Liver (tissue), 3 donors: ENCODE measurements at regions not wholly inside any gene's neighbourhood (a gene's known extent, or its start where the extent isn't known, plus 50 kb on each side); places are given as distances from the start of the nearest gene placed in this dataset.

Experiments
- FOXA1 ChIP-seq: IDR thresholded peaks from 2 replicates; pipeline ENCODE4 v1.6.1; 2016; ENCODE audit warnings: antibody characterized with exemption
- NR2F2 ChIP-seq: IDR thresholded peaks from 2 replicates; pipeline ENCODE4 v1.6.1; 2016; ENCODE audit warnings: antibody characterized with exemption
- SP1 ChIP-seq: IDR thresholded peaks from 2 replicates; pipeline ENCODE4 v1.6.1; 2018; ENCODE audit warnings: antibody characterized with exemption, mild to moderate bottlenecking
- TAF1 ChIP-seq: conservative IDR thresholded peaks from 2 replicates; pipeline ENCODE4 v1.6.1; 2016; ENCODE audit warnings: antibody characterized with exemption, mild to moderate bottlenecking
- TF ChIP-seq, protein P1 (sequence below): fragments of 150-350 bp; IDR thresholded peaks from 2 replicates; pipeline ENCODE4 v1.5.1; 2017; ENCODE audit warnings: improper control_type of control experiment, low read depth, low read length; ENCODE audit not compliant: missing input control
- TF ChIP-seq, protein P2 (sequence below): IDR thresholded peaks from 2 replicates; pipeline ENCODE4 v1.6.1; 2016; ENCODE audit warnings: antibody characterized with exemption
- TF ChIP-seq, protein P3 (sequence below): IDR thresholded peaks from 2 replicates; pipeline ENCODE4 v1.6.1; 2016; ENCODE audit warnings: antibody characterized with exemption, mild to moderate bottlenecking
- donor health status: healthy.
- donor health status: healthy.

DNA sequence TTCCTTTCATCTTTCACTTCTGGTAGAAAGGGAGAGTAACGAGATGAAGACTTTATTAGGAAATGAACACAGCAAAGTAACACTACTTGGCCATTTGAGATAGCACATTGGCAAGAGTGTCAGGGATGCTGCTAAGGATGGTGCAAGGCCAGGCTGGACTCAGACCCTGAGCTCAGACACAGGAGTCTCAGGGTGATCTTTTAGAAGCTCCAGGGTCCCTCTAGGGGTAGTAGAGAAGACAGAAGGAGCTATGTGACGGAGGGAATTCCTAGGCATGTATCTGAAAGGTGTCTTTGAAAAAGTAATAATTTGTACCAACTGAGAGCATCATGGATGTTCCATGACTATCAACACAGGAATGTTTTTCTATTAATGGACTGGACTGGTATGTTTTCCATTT lies 436.5 kb downstream of the DHX35 start:
- TF ChIP-seq, protein P1, sequence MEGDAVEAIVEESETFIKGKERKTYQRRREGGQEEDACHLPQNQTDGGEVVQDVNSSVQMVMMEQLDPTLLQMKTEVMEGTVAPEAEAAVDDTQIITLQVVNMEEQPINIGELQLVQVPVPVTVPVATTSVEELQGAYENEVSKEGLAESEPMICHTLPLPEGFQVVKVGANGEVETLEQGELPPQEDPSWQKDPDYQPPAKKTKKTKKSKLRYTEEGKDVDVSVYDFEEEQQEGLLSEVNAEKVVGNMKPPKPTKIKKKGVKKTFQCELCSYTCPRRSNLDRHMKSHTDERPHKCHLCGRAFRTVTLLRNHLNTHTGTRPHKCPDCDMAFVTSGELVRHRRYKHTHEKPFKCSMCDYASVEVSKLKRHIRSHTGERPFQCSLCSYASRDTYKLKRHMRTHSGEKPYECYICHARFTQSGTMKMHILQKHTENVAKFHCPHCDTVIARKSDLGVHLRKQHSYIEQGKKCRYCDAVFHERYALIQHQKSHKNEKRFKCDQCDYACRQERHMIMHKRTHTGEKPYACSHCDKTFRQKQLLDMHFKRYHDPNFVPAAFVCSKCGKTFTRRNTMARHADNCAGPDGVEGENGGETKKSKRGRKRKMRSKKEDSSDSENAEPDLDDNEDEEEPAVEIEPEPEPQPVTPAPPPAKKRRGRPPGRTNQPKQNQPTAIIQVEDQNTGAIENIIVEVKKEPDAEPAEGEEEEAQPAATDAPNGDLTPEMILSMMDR: no peak
- TF ChIP-seq, protein P2, sequence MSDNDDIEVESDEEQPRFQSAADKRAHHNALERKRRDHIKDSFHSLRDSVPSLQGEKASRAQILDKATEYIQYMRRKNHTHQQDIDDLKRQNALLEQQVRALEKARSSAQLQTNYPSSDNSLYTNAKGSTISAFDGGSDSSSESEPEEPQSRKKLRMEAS: no peak
- TF ChIP-seq FOXA1 (no peak), NR2F2 (no peak), TAF1 (no peak), SP1 (no peak)
- TF ChIP-seq, protein P3, sequence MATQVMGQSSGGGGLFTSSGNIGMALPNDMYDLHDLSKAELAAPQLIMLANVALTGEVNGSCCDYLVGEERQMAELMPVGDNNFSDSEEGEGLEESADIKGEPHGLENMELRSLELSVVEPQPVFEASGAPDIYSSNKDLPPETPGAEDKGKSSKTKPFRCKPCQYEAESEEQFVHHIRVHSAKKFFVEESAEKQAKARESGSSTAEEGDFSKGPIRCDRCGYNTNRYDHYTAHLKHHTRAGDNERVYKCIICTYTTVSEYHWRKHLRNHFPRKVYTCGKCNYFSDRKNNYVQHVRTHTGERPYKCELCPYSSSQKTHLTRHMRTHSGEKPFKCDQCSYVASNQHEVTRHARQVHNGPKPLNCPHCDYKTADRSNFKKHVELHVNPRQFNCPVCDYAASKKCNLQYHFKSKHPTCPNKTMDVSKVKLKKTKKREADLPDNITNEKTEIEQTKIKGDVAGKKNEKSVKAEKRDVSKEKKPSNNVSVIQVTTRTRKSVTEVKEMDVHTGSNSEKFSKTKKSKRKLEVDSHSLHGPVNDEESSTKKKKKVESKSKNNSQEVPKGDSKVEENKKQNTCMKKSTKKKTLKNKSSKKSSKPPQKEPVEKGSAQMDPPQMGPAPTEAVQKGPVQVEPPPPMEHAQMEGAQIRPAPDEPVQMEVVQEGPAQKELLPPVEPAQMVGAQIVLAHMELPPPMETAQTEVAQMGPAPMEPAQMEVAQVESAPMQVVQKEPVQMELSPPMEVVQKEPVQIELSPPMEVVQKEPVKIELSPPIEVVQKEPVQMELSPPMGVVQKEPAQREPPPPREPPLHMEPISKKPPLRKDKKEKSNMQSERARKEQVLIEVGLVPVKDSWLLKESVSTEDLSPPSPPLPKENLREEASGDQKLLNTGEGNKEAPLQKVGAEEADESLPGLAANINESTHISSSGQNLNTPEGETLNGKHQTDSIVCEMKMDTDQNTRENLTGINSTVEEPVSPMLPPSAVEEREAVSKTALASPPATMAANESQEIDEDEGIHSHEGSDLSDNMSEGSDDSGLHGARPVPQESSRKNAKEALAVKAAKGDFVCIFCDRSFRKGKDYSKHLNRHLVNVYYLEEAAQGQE: no peak
